ENCODE measurements at regions not wholly inside any gene's neighbourhood (a gene's known extent, or its start where the extent isn't known, plus 50 kb on each side); places are given as distances from the start of the nearest gene placed in this dataset.

GRCh38 chr5:157930710-157931109 is 71.8 kb upstream of the CLINT1 start:
- intact Hi-C loops (cut with DNase I) = no loop called here
- no peaks in the 10 kb centered on the region for H3K9me3 ChIP-seq
- 29 to 46% methylated on average over 7 of the region's 7 CpGs for WGBS, 2 donors

GRCh38 chr5:157926977-157927376 is 68.0 kb upstream of the CLINT1 start:
- no peaks in the 10 kb centered on the region for H3K36me3 ChIP-seq
- WGBS, 2 donors = 68 to 79% methylated on average over 4 of the region's 4 CpGs
- no peak for DNase-seq
- peaks cover 0 to 6% of the 10 kb centered on the region in 2 donors for H3K4me1 ChIP-seq
- H3K4me3 ChIP-seq (replicated peaks in 1 of 3) = no peak overlapping the region
- H3K27me3 ChIP-seq = no peaks in the 10 kb centered on the region
- TF ChIP-seq CTCF (IDR thresholded peaks at IDR 0.05) (no peak), POLR2A (IDR thresholded peaks at IDR 0.05) (no peak)
- no peak overlapping the region for H3K27ac ChIP-seq
- H3K9me3 ChIP-seq = no peaks in the 10 kb centered on the region
- intact Hi-C loops (cut with DNase I) = no loop called here

More at GRCh38 chr5:157930710-157931109, 71.8 kb upstream of the CLINT1 start:
- Histone ChIP-seq H3K36me3 (no peaks in the 10 kb centered on the region), H3K27ac (no peak overlapping the region), H3K4me1 (peaks cover 0 to 6% of the 10 kb centered on the region in 2 donors), H3K4me3 (replicated peaks in 1 of 3) (no peak overlapping the region), H3K27me3 (no peaks in the 10 kb centered on the region)
- TF ChIP-seq CTCF (IDR thresholded peaks at IDR 0.05) (no peak), POLR2A (IDR thresholded peaks at IDR 0.05) (no peak)
- peak; percentile 90 to 91 for DNase-seq

- TF ChIP-seq POLR2A (IDR thresholded peaks at IDR 0.05) (no peak), CTCF (IDR thresholded peaks at IDR 0.05) (no peak)
- intact Hi-C loops (cut with DNase I) = no loop called here
- no peak overlapping the region for H3K4me3 ChIP-seq (replicated peaks in 1 of 3)
- H3K27me3 ChIP-seq = no peaks in the 10 kb centered on the region
- WGBS, 2 donors = 93 to 96% methylated on average over 13 to 14 of the region's 14 CpGs
- no peak overlapping the region for H3K27ac ChIP-seq
- H3K36me3 ChIP-seq = no peaks in the 10 kb centered on the region
- H3K4me1 ChIP-seq = peaks cover 0 to 6% of the 10 kb centered on the region in 2 donors
- H3K9me3 ChIP-seq = no peaks in the 10 kb centered on the region
- DNase-seq = peak in 1 of 2 donors; percentile 13
Observed at GRCh38 chr5:157925786-157926671, 67.1 kb upstream of the CLINT1 start.

GRCh38 chr5:157924931-157925729 is 66.2 kb upstream of the CLINT1 start:
- no peaks in the 10 kb centered on the region for H3K9me3 ChIP-seq
- no peak for DNase-seq
- H3K36me3 ChIP-seq = no peaks in the 10 kb centered on the region
- 92 to 93% methylated on average over 8 of the region's 8 CpGs for WGBS, 2 donors
- TF ChIP-seq CTCF (IDR thresholded peaks at IDR 0.05) = no peak
- no peak for TF ChIP-seq POLR2A (IDR thresholded peaks at IDR 0.05)
- H3K27ac ChIP-seq = no peak overlapping the region
- no peaks in the 10 kb centered on the region for H3K27me3 ChIP-seq
- no peak overlapping the region for H3K4me3 ChIP-seq (replicated peaks in 1 of 3)
- intact Hi-C loops (cut with DNase I) = no loop called here
- H3K4me1 ChIP-seq = peaks cover 3 to 6% of the 10 kb centered on the region in 2 donors

Measured in thyroid gland (tissue), 4 donors.